Type B pancreatic cell (in vitro differentiated cells): ENCODE measurements at regions not wholly inside any gene's neighbourhood (a gene's known extent, or its start where the extent isn't known, plus 50 kb on each side); places are given as distances from the start of the nearest gene placed in this dataset.

ENCODE experiments used
- DNase-seq: peaks from one replicate; pipeline ENCODE4 v3.0.0; 2021; ENCODE audit warnings: mixed read lengths; ENCODE audit not compliant: unreplicated experiment; ENCODE audit errors: extremely low spot score
- H3K27ac Mint-ChIP-seq: 2 replicates; pipeline ENCODE4 v1.8.0; 2021; ENCODE audit warnings: mild to moderate bottlenecking, mixed read lengths
- H3K27me3 Mint-ChIP-seq: 2 replicates; pipeline ENCODE4 v1.8.0; 2021; ENCODE audit warnings: mixed read lengths
- H3K36me3 Mint-ChIP-seq: 2 replicates; pipeline ENCODE4 v1.8.0; 2021; ENCODE audit warnings: mixed read lengths
- H3K4me1 Mint-ChIP-seq: one replicate; pipeline ENCODE4 v1.8.0; 2021; ENCODE audit warnings: mixed read lengths; ENCODE audit not compliant: unreplicated experiment
- H3K4me3 Mint-ChIP-seq: 2 replicates; pipeline ENCODE4 v1.8.0; 2021; ENCODE audit warnings: mild to moderate bottlenecking, mixed read lengths
- H3K9me3 Mint-ChIP-seq: 2 replicates; pipeline ENCODE4 v1.8.0; 2021; ENCODE audit warnings: mixed read lengths
- CTCF ChIP-seq: fragments of 200-600 bp; sonication (generic); conservative IDR thresholded peaks from 2 replicates; pipeline ENCODE4 v1.5.0; 2021; ENCODE audit warnings: antibody characterized with exemption, mild to moderate bottlenecking

- no peak for TF ChIP-seq CTCF
- Mint-ChIP-seq H3K36me3 (no peaks in the 10 kb centered on the region), H3K27ac (no peak overlapping the region)
Observed at GRCh38 chr21:24225431-24225830, 1381.8 kb downstream of the MRPL39 start.

GRCh38 chr21:24224422-24224821 lies 1382.9 kb downstream of the MRPL39 start:
- Mint-ChIP-seq H3K27ac (no peak overlapping the region), H3K27me3 (no peaks in the 10 kb centered on the region), H3K4me1 (no peaks in the 10 kb centered on the region), H3K36me3 (no peaks in the 10 kb centered on the region), H3K4me3 (no peak overlapping the region), H3K9me3 (no peaks in the 10 kb centered on the region)
- no peak for TF ChIP-seq CTCF
- DNase-seq, result no peak

More at GRCh38 chr21:24225431-24225830, 1381.8 kb downstream of the MRPL39 start:
- Mint-ChIP-seq H3K27me3 (no peaks in the 10 kb centered on the region), H3K4me1 (no peaks in the 10 kb centered on the region), H3K4me3 (no peak overlapping the region), H3K9me3 (no peaks in the 10 kb centered on the region)
- no peak for DNase-seq

- H3K36me3 Mint-ChIP-seq, result no peaks in the 10 kb centered on the region
- no peaks in the 10 kb centered on the region for H3K9me3 Mint-ChIP-seq
- H3K4me1 Mint-ChIP-seq, result no peaks in the 10 kb centered on the region
- DNase-seq, result no peak
- H3K4me3 Mint-ChIP-seq, result no peak overlapping the region
- H3K27me3 Mint-ChIP-seq, result no peaks in the 10 kb centered on the region
- no peak overlapping the region for H3K27ac Mint-ChIP-seq
- TF ChIP-seq CTCF, result no peak
Observed at GRCh38 chr21:24223624-24224023, 1383.7 kb downstream of the MRPL39 start.

- H3K4me1 Mint-ChIP-seq, result no peaks in the 10 kb centered on the region
- no peaks in the 10 kb centered on the region for H3K9me3 Mint-ChIP-seq
- H3K4me3 Mint-ChIP-seq, result no peak overlapping the region
- no peak for TF ChIP-seq CTCF
- no peak for DNase-seq
- H3K27me3 Mint-ChIP-seq, result no peaks in the 10 kb centered on the region
- H3K27ac Mint-ChIP-seq, result no peak overlapping the region
- H3K36me3 Mint-ChIP-seq, result no peaks in the 10 kb centered on the region
Observed at GRCh38 chr21:24222676-24223075, 1384.6 kb downstream of the MRPL39 start.

- Mint-ChIP-seq H3K36me3 (no peaks in the 10 kb centered on the region), H3K4me3 (no peak overlapping the region), H3K9me3 (no peaks in the 10 kb centered on the region), H3K4me1 (no peaks in the 10 kb centered on the region), H3K27ac (no peak overlapping the region), H3K27me3 (no peaks in the 10 kb centered on the region)
- DNase-seq, result no peak
- TF ChIP-seq CTCF, result no peak
Observed at GRCh38 chr21:24220446-24220845, 1386.8 kb downstream of the MRPL39 start.

- H3K4me3 Mint-ChIP-seq, result no peak overlapping the region
- H3K27me3 Mint-ChIP-seq, result no peaks in the 10 kb centered on the region
- H3K27ac Mint-ChIP-seq, result no peak overlapping the region
- no peak for TF ChIP-seq CTCF
- no peaks in the 10 kb centered on the region for H3K9me3 Mint-ChIP-seq
- DNase-seq, result no peak
- no peaks in the 10 kb centered on the region for H3K36me3 Mint-ChIP-seq
- H3K4me1 Mint-ChIP-seq, result no peaks in the 10 kb centered on the region
Observed at GRCh38 chr21:24217151-24217550, 1390.1 kb downstream of the MRPL39 start.
